Cerebellar cortex (tissue), 1 donor: ENCODE measurements at regions not wholly inside any gene's neighbourhood (a gene's known extent, or its start where the extent isn't known, plus 50 kb on each side); places are given as distances from the start of the nearest gene placed in this dataset.

ENCODE experiments used
- DNase-seq: peaks from one replicate; pipeline ENCODE4 v3.0.0-alpha.2; 2015; ENCODE audit warnings: low spot score

DNA sequence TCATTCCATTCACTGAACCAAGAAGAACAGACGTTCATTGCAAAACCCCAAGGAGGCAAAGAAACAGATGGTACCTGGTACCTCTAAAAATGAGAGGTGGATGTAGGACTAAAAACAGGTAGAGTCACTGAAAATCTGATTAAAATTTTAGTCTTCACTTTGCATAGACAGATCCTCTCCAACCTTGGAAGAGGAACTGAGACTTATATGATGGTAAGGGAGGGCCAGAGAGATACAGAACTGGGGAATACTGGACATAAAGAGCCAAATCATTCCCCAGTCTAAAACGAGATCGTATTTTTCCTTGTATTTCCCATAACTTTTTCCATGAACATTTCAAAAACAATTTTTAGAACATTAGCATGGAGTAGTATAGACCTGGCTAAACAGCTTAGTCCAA is 59.7 kb upstream of the SPOPL start:
- DNase-seq, result no peak

DNA sequence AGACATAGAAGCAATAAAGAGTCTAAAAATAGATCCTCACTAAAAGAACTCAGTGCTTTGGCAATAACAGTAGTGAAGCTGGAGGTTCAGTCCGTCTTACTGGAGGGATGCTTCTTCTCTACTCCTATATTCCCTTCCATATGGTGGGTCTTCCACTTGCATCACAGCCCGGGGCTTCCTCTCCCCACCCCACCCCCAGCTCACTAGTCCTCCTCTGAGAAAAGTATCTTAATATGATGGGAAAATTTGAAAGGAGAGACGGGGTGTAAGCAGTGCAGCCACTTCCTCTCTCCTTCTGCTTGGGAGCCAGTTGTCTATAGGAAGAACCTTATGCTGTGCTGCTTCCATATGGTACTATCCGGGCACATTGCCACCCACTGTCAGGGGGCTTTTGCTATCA is 57.2 kb upstream of the SPOPL start:
- DNase-seq, result no peak

DNA sequence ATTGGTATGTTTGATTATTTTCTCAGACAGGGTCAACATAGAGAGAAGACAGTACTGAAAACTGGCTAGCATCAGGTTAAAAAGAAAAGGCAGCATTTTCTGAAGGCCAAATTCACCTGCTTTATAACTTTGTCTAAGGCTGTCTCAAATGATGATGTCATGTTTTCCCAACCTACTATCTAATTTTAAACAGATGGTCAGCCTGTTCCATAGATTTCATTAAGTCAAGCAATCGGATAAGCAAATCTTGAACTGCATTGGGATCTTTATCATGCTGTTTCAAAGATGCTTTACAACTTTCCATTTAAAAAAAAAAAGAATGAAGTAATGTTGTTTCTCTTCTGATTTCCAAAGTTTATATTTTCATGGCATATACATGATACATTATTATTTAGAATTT is 56.3 kb upstream of the SPOPL start:
- no peak for DNase-seq

DNA sequence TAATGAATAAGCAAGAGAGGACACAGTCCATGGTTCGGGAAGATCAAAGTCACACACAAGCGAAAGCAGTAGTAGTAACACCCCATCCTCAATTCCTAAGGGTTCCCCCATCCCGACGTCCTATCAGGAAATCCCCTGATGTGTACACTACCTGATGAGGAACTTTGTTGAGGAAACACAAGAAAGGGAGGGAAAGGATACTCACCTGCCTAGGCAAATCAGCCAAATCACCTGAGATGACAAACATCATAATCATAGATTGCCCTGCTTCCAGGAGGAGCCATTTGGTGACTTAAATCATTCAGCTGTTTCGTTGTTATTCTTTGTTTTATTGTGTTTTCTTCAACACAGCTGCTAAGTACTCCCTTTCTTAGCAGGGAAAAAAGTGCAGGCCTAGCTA is 55.5 kb upstream of the SPOPL start:
- no peak for DNase-seq

DNA sequence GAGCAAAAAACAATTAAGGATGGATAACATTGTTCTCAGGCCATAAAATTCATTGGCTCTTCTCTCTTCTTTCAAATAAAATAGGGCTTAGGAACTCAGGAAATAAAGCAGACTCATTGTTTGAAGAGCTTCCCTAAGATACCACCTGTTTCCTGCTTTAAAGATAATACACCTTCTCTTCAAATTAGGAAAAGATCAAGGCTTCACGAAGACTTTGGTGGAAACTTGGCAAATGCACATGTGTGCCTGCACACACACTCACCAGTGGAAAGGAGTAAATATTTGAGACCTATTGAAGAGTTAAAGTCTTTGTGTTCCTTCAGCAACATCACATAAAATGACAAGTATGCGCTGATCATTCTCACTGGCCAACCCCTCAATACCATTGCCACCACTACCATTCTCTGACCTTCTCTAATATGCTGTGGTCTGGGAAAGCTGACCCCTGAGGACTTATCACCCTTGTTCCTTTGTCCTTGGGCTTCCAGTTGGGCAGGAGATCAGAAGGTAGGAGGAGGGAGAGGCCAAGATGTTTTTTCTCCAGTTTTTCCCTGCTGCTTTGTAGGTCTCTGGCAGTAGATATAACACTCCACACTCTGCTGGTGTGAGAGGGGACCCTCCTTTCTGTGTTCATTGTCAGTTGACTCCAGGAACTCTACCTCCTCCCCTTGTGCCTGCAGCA is 53.5 kb upstream of the SPOPL start:
- DNase-seq, result no peak
